Endothelial cell of umbilical vein (primary cell): ENCODE measurements at regions not wholly inside any gene's neighbourhood (a gene's known extent, or its start where the extent isn't known, plus 50 kb on each side); places are given as distances from the start of the nearest gene placed in this dataset.
"Not testable (repeated sequence)": the region's sequence is repeated elsewhere in the genome, so short reads cannot be mapped to it uniquely, and the experiment has no call there.

ENCODE experiments used
- BruUV-seq: library from RNA; stranded (reverse); fragments of 400-500 nt; replicated peaks from 2 replicates; lab custom pipeline; 2021; lab: Mats Ljungman, UMichigan
- CTCF ChIA-PET: fragments of 300-600, 350-600 bp; sonication (Branson Sonifier 250); formaldehyde crosslinking; loops from one replicate; lab custom pipeline; 2021; ENCODE audit warnings: antibody characterized with exemption, inconsistent platforms; lab: Charles Lee
- POLR2A ChIA-PET: fragments of 300-600, 350-600 bp; sonication (Branson Sonifier 250); formaldehyde crosslinking; loops from one replicate; lab custom pipeline; 2021; ENCODE audit warnings: antibody characterized with exemption, inconsistent platforms; lab: Charles Lee
- DNase-seq: peaks from one replicate; pipeline ENCODE4 v3.0.0-alpha.2; 2011; ENCODE audit warnings: low read depth, low spot score
- FAIRE-seq: peaks from 2 replicates; lab custom pipeline; 2011; peaks lifted over from hg19 to GRCh38; lab: Jason Lieb, UNC
- H2AFZ ChIP-seq: 2 replicates; pipeline ENCODE4 v1.6.0; 2012; ENCODE audit warnings: low read depth, low read length, control low read depth, inconsistent platforms
- H3K27ac ChIP-seq: 2 replicates; pipeline ENCODE4 v1.5.1; 2011; ENCODE audit warnings: low read depth, mild to moderate bottlenecking, control low read depth, low read length, moderate library complexity; ENCODE audit not compliant: insufficient read depth
- H3K27me3 ChIP-seq, 2 experiments: 2 replicates each; pipeline versions ENCODE4 v1.6.0 to v1.6.1; 2011; ENCODE audit warnings: low read length in 2 of 2, mixed read lengths in 1 of 2; ENCODE audit not compliant: control insufficient read depth in 2 of 2, insufficient read depth in 2 of 2
- H3K36me3 ChIP-seq, 2 experiments: 2 replicates in 1 of 2; 3 replicates in 1 of 2; pipeline ENCODE4 v1.5.1; 2011; ENCODE audit warnings: low read length in 2 of 2, mild to moderate bottlenecking in 1 of 2, moderate library complexity in 1 of 2; ENCODE audit not compliant: control insufficient read depth in 2 of 2, insufficient read depth in 2 of 2; ENCODE audit errors: extremely low read depth in 1 of 2
- H3K4me1 ChIP-seq: 3 replicates; pipeline ENCODE4 v1.5.1; 2011; ENCODE audit warnings: mild to moderate bottlenecking, low read length; ENCODE audit not compliant: control insufficient read depth, insufficient read depth; ENCODE audit errors: extremely low read depth
- H3K4me2 ChIP-seq: 2 replicates; pipeline ENCODE4 v1.6.1; 2011; ENCODE audit warnings: low read length, control low read depth, mixed read lengths; ENCODE audit not compliant: insufficient read depth
- H3K4me3 ChIP-seq, 3 experiments: fragments of 200-600 bp in 1 of 3; sonication (generic), shearing (Covaris generic) in 1 of 3; replicated peaks in 1 of 3; 2 replicates each; pipeline ENCODE4 v1.5.1; 2011 to 2016; ENCODE audit warnings: control low read depth in 3 of 3, low read length in 3 of 3, mild to moderate bottlenecking in 2 of 3, inconsistent platforms in 1 of 3, low read depth in 1 of 3, moderate library complexity in 1 of 3; ENCODE audit not compliant: insufficient read depth in 1 of 3
- H3K79me2 ChIP-seq: 2 replicates; pipeline ENCODE4 v1.6.0; 2012; ENCODE audit warnings: low read length, inconsistent platforms; ENCODE audit not compliant: control insufficient read depth, insufficient read depth
- H3K9ac ChIP-seq: replicated peaks from 2 replicates; pipeline ENCODE3; 2011; ENCODE audit warnings: low read length, control low read depth; ENCODE audit not compliant: insufficient read depth; ENCODE audit errors: extremely low read depth
- H3K9me1 ChIP-seq: replicated peaks from 3 replicates; pipeline ENCODE4 v1.6.0; 2011; ENCODE audit warnings: mild to moderate bottlenecking, low read length; ENCODE audit not compliant: control insufficient read depth, insufficient read depth; ENCODE audit errors: extremely low read depth
- H3K9me3 ChIP-seq: replicated peaks from 2 replicates; pipeline ENCODE4 v1.5.1; 2012; ENCODE audit warnings: low read length, inconsistent platforms; ENCODE audit not compliant: control insufficient read depth, insufficient read depth
- H4K20me1 ChIP-seq: replicated peaks from 2 replicates; pipeline ENCODE3; 2011; ENCODE audit warnings: mild to moderate bottlenecking, low read length; ENCODE audit not compliant: control insufficient read depth, insufficient read depth; ENCODE audit errors: extremely low read depth
- EZH2 ChIP-seq: IDR thresholded peaks from 2 replicates; pipeline ENCODE4 v1.6.1; 2012; ENCODE audit warnings: borderline replicate concordance, low read depth, mild to moderate bottlenecking, moderate library complexity, low read length, inconsistent platforms; ENCODE audit not compliant: severe bottlenecking
- FOS ChIP-seq: IDR thresholded peaks from 2 replicates; pipeline ENCODE4 v1.6.1; 2011; ENCODE audit warnings: mild to moderate bottlenecking, low read length, moderate library complexity, borderline replicate concordance; ENCODE audit not compliant: insufficient read depth
- GATA2 ChIP-seq: IDR thresholded peaks from 2 replicates; pipeline ENCODE4 v1.7.0; 2011; ENCODE audit warnings: low read depth, mild to moderate bottlenecking, moderate library complexity, mixed read lengths, low read length; ENCODE audit not compliant: insufficient read length, insufficient read depth
- JUN ChIP-seq: IDR thresholded peaks from 2 replicates; pipeline ENCODE4 v1.6.1; 2011; ENCODE audit warnings: borderline replicate concordance, low read depth; ENCODE audit not compliant: insufficient read length, insufficient read depth
- POLR2A ChIP-seq: IDR thresholded peaks from 2 replicates; pipeline ENCODE4 v1.6.1; 2012; ENCODE audit warnings: low read depth, mild to moderate bottlenecking, control low read depth, low read length
- POLR2AphosphoS5 ChIP-seq: IDR thresholded peaks from 2 replicates; pipeline ENCODE4 v1.6.1; 2012; ENCODE audit warnings: low read depth, mild to moderate bottlenecking, control low read depth, low read length, moderate library complexity; ENCODE audit not compliant: insufficient read depth
- dilution Hi-C: fragments of 300-500 bp; cut with MboI; formaldehyde crosslinking; loops from one replicate; pipeline ENCODE4 v1.15.0; 2019; ENCODE audit warnings: low sequenced_read_pairs; ENCODE audit not compliant: extremely low pct_ligation_motif_present
- intact Hi-C: fragments of 100-400 bp; cut with micrococcal nuclease; formaldehyde crosslinking; loops from one replicate; pipeline ENCODE4 v1.10.0; 2022
- TF ChIP-seq, protein P1 (sequence below), 2 donors: IDR thresholded peaks; 1 replicate in 1 of 2; 2 replicates in 1 of 2; pipeline ENCODE4 v1.5.1; 2011; ENCODE audit warnings: low read length in 2 of 2, mild to moderate bottlenecking in 2 of 2, moderate library complexity in 2 of 2, control low read depth in 1 of 2, inconsistent platforms in 1 of 2, low read depth in 1 of 2; ENCODE audit not compliant: insufficient read depth in 1 of 2; ENCODE audit errors: extremely low read depth in 1 of 2

- Histone ChIP-seq H3K9me3 (no peaks in the 10 kb centered on the region), H3K4me3 (no peak overlapping the region), H4K20me1 (no peaks in the 10 kb centered on the region), H3K27me3 (peaks cover 0 to 3% of the 10 kb centered on the region in 2 experiments), H2AFZ (no peak overlapping the region), H3K4me1 (no peaks in the 10 kb centered on the region), H3K79me2 (no peaks in the 10 kb centered on the region), H3K9ac (no peak overlapping the region), H3K9me1 (no peaks in the 10 kb centered on the region), H3K4me2 (no peak overlapping the region), H3K36me3 (no peaks in the 10 kb centered on the region), H3K27ac (no peak overlapping the region)
- intact Hi-C loops = no loop called here
- ChIA-PET POLR2A (no interaction called here), CTCF (interaction anchor here (0.6 kb wide), 1 partner anchor 10 kb away, joined by 4 read pairs; no protein-coding TSS in a partner anchor)
- no peak for FAIRE-seq
- no TSS peak for BruUV-seq
- TF ChIP-seq POLR2A = no peak
- no peak for TF ChIP-seq POLR2AphosphoS5
- TF ChIP-seq EZH2 = no peak
- TF ChIP-seq, protein P1, sequence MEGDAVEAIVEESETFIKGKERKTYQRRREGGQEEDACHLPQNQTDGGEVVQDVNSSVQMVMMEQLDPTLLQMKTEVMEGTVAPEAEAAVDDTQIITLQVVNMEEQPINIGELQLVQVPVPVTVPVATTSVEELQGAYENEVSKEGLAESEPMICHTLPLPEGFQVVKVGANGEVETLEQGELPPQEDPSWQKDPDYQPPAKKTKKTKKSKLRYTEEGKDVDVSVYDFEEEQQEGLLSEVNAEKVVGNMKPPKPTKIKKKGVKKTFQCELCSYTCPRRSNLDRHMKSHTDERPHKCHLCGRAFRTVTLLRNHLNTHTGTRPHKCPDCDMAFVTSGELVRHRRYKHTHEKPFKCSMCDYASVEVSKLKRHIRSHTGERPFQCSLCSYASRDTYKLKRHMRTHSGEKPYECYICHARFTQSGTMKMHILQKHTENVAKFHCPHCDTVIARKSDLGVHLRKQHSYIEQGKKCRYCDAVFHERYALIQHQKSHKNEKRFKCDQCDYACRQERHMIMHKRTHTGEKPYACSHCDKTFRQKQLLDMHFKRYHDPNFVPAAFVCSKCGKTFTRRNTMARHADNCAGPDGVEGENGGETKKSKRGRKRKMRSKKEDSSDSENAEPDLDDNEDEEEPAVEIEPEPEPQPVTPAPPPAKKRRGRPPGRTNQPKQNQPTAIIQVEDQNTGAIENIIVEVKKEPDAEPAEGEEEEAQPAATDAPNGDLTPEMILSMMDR (IDR thresholded peaks at IDR 0.05; ENCODE audit: extremely low read depth in 1 of 2, insufficient read depth in 1 of 2, low read depth in 1 of 2, low read length in 2 of 2) = no peak
- no peak for TF ChIP-seq GATA2
- TF ChIP-seq JUN = no peak
- TF ChIP-seq FOS = no peak
- no peak for DNase-seq
- dilution Hi-C loops = no loop called here
These were observed 118.8 kb downstream of the ZNF664 start for GRCh38 chr12:124091835-124092234.

- H3K36me3 ChIP-seq, CTCF ChIA-PET, BruUV-seq, H3K9me3 ChIP-seq, H3K27ac ChIP-seq, FAIRE-seq, H3K9ac ChIP-seq, H3K4me1 ChIP-seq, H3K9me1 ChIP-seq, intact Hi-C loops, H3K4me2 ChIP-seq, H2AFZ ChIP-seq, H3K4me3 ChIP-seq, H4K20me1 ChIP-seq, POLR2A ChIA-PET, DNase-seq, dilution Hi-C loops, H3K79me2 ChIP-seq, H3K27me3 ChIP-seq: not testable (repeated sequence)
These were observed 119.5 kb downstream of the ZNF664 start for GRCh38 chr12:124092532-124092931.
